Thoracic aorta (tissue), 2 donors: ENCODE measurements at regions not wholly inside any gene's neighbourhood (a gene's known extent, or its start where the extent isn't known, plus 50 kb on each side); places are given as distances from the start of the nearest gene placed in this dataset.

Experiments used
- ATAC-seq: fragments of 150-250 bp; one replicate; pipeline ENCODE4 v1.8.0; 2017; ENCODE audit warnings: low read depth; ENCODE audit not compliant: insufficient number of reproducible peaks, low FRiP score
- DNase-seq: peaks from one replicate; pipeline ENCODE4 v3.0.0-alpha.2; 2020; ENCODE audit warnings: low spot score
- H3K27ac ChIP-seq, 2 donors: fragments of 200-600 bp; sonication (generic); 1 replicate in 1 of 2; 2 replicates in 1 of 2; pipeline ENCODE4 v1.5.1; 2016; ENCODE audit warnings: mild to moderate bottlenecking in 2 of 2, moderate library complexity in 2 of 2
- H3K27me3 ChIP-seq: fragments of 200-600 bp; sonication (generic); replicated peaks from 2 replicates; pipeline ENCODE4 v1.6.0; 2016; ENCODE audit warnings: mild to moderate bottlenecking; ENCODE audit not compliant: insufficient read depth
- H3K36me3 ChIP-seq: fragments of 200-600 bp; sonication (generic); one replicate; pipeline ENCODE4 v1.5.1; 2016
- H3K4me1 ChIP-seq, 2 donors: fragments of 200-600 bp; sonication (generic); 1 replicate in 1 of 2; 2 replicates in 1 of 2; pipeline versions ENCODE4 v1.5.1 to v1.6.0; 2016; ENCODE audit warnings: low read depth in 2 of 2, mild to moderate bottlenecking in 1 of 2; ENCODE audit not compliant: control insufficient read depth in 1 of 2
- H3K4me3 ChIP-seq: fragments of 200-600 bp; sonication (generic); 2 replicates; pipeline ENCODE4 v1.5.1; 2016; ENCODE audit warnings: mild to moderate bottlenecking
- H3K9me3 ChIP-seq: fragments of 200-600 bp; sonication (generic); 2 replicates; pipeline ENCODE4 v1.5.1; 2016
- TF ChIP-seq, protein P1 (sequence below): fragments of 200-600 bp; sonication (generic); IDR thresholded peaks from one replicate; pipeline ENCODE4 v1.5.1; 2019; ENCODE audit warnings: antibody characterized with exemption

DNA sequence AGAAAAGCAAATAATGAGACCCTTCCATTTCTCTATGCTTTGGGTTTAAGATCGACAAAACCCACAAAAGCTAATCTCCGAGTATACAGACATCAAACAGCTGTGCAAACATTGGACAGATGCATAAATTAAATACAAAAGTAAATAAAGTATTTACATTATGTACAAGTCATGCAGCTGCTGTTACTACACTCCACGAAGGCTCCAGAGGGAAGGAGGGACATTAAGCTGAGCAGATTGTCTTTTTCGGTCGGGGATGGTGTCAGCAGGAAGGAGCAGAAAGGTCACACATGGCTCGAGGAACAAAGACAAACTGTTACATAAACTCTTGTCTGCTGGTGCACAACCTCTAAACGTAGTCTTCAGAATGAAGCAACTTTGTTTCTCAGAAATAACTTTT lies 88.8 kb upstream of the BARX2 start:
- TF ChIP-seq, protein P1, sequence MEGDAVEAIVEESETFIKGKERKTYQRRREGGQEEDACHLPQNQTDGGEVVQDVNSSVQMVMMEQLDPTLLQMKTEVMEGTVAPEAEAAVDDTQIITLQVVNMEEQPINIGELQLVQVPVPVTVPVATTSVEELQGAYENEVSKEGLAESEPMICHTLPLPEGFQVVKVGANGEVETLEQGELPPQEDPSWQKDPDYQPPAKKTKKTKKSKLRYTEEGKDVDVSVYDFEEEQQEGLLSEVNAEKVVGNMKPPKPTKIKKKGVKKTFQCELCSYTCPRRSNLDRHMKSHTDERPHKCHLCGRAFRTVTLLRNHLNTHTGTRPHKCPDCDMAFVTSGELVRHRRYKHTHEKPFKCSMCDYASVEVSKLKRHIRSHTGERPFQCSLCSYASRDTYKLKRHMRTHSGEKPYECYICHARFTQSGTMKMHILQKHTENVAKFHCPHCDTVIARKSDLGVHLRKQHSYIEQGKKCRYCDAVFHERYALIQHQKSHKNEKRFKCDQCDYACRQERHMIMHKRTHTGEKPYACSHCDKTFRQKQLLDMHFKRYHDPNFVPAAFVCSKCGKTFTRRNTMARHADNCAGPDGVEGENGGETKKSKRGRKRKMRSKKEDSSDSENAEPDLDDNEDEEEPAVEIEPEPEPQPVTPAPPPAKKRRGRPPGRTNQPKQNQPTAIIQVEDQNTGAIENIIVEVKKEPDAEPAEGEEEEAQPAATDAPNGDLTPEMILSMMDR, result no peak
- DNase-seq (no peak), ATAC-seq (no peak)
- H3K36me3 ChIP-seq, result no peaks in the 10 kb centered on the region
- H3K4me1 ChIP-seq, result no peaks in the 10 kb centered on the region
- no peaks in the 10 kb centered on the region for H3K27me3 ChIP-seq
- no peak overlapping the region for H3K27ac ChIP-seq
- no peaks in the 10 kb centered on the region for H3K9me3 ChIP-seq
- H3K4me3 ChIP-seq, result no peak overlapping the region

DNA sequence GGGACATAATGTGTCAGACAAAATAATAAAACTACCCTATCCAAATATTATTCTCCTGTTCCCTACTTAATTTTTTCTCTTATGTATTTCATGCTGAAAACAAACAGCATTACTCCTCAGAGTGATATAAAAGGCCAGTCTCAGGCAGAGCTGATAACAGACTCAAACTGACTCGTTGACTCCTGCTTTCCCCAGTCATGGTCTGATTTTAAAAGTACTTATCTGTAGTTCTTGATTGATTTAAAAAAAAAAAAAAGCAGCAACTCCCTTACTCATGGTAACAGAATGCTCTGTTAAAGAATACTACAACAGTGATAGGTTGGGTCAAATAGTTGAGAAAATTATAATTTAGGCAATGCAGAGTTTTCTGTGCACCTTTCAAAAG lies 90.3 kb upstream of the BARX2 start:
- DNase-seq (no peak), ATAC-seq (no peak)
- H3K36me3 ChIP-seq, result no peaks in the 10 kb centered on the region
- H3K4me3 ChIP-seq, result no peak overlapping the region
- H3K4me1 ChIP-seq, result no peaks in the 10 kb centered on the region
- no peaks in the 10 kb centered on the region for H3K9me3 ChIP-seq
- no peak overlapping the region for H3K27ac ChIP-seq
- H3K27me3 ChIP-seq, result no peaks in the 10 kb centered on the region
- TF ChIP-seq, protein P1, result no peak

GRCh38 chr11:129283141-129283540 lies 91.0 kb upstream of the ARHGAP32 start:
- ATAC-seq, result no peak
- Histone ChIP-seq H3K27ac (no peak overlapping the region), H3K36me3 (no peaks in the 10 kb centered on the region), H3K9me3 (no peaks in the 10 kb centered on the region), H3K4me1 (peaks cover 2 to 10% of the 10 kb centered on the region in 2 donors), H3K27me3 (no peaks in the 10 kb centered on the region), H3K4me3 (no peak overlapping the region)
- TF ChIP-seq, protein P1, result no peak
- no peak for DNase-seq

- H3K27ac ChIP-seq, result no peak overlapping the region
- TF ChIP-seq, protein P1, result no peak
Observed at GRCh38 chr11:129282634-129283033, 90.5 kb upstream of the ARHGAP32 start.

DNA sequence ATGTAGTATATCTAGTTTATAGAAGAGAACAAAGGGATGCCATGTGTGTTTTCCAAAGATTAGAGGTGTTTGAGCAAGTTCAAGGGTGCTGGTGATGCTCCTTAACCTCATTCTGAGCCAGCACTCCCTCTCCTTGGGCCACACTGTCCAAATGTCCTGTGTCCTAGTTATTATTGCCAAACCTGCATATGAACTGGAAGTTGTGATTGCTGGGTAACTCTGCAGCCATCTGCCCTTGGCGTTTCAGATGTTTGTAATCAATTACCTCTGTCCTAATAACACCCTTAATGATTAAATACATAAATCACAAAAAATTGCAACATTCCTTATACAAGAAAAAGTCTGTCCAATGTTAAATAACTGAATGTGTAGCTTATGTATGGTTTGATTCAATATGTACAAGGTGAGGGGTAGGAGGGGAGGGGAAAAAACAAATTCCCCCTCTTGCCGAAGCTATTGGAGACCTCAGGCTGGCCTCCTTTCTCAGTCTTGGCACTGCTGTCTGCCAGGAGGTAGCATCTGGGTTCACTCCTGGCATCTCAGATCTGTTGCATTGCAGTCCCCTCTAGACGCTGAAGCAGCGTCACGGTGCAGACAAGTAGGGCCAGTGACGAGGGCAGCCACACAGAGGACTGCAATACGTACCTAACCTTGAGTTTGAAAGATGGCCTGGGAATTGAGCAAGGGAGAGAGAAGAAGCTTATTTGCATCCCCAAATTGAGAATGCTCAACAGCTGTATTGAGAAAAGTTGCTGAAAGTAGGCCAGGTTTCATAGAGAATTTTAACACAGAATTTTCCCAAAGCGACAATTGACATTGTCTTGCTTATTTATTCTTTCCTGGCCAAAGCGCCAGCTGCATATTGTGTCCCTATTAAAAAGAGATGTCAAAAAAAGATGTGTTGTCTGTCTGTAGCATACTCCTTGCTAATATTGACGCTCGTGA lies 89.6 kb upstream of the ARHGAP32 start:
- ATAC-seq, result no peak
- DNase-seq, result no peak

More at GRCh38 chr11:129282634-129283033, 90.5 kb upstream of the ARHGAP32 start:
- Histone ChIP-seq H3K9me3 (no peaks in the 10 kb centered on the region), H3K36me3 (no peaks in the 10 kb centered on the region), H3K4me3 (no peak overlapping the region), H3K4me1 (peaks cover 5 to 16% of the 10 kb centered on the region in 2 donors), H3K27me3 (no peaks in the 10 kb centered on the region)
- no peak for ATAC-seq
- no peak for DNase-seq

More for the DNA sequence above, 89.6 kb upstream of the ARHGAP32 start:
- H3K4me1 ChIP-seq, result peaks cover 5 to 21% of the 10 kb centered on the region in 2 donors
- no peak overlapping the region for H3K27ac ChIP-seq
- TF ChIP-seq, protein P1, result no peak
- H3K36me3 ChIP-seq, result no peaks in the 10 kb centered on the region
- H3K4me3 ChIP-seq, result no peak overlapping the region
- no peaks in the 10 kb centered on the region for H3K27me3 ChIP-seq
- H3K9me3 ChIP-seq, result no peaks in the 10 kb centered on the region
